Liver (tissue), 3 donors: ENCODE measurements at regions not wholly inside any gene's neighbourhood (a gene's known extent, or its start where the extent isn't known, plus 50 kb on each side); places are given as distances from the start of the nearest gene placed in this dataset.

Experiments
- CTCF ChIP-seq: fragments of 150-350 bp; IDR thresholded peaks from 2 replicates; pipeline ENCODE4 v1.5.1; 2017; ENCODE audit warnings: improper control_type of control experiment, low read depth, low read length; ENCODE audit not compliant: missing input control
- GABPA ChIP-seq, 2 donors: IDR thresholded peaks in 1 of 2; conservative IDR thresholded peaks in 1 of 2; 2 replicates each; pipeline ENCODE4 v1.6.1; 2016; ENCODE audit warnings: antibody characterized with exemption in 2 of 2, mild to moderate bottlenecking in 1 of 2, moderate library complexity in 1 of 2
- NR2F2 ChIP-seq: IDR thresholded peaks from 2 replicates; pipeline ENCODE4 v1.6.1; 2016; ENCODE audit warnings: antibody characterized with exemption
- RAD21 ChIP-seq, 2 donors: IDR thresholded peaks; 2 replicates each; pipeline ENCODE4 v1.6.1; 2016; ENCODE audit warnings: antibody characterized with exemption in 2 of 2, mild to moderate bottlenecking in 2 of 2
- REST ChIP-seq: IDR thresholded peaks from 2 replicates; pipeline ENCODE4 v1.6.1; 2016; ENCODE audit warnings: antibody characterized with exemption, mild to moderate bottlenecking
- RXRA ChIP-seq, 2 donors: IDR thresholded peaks; 2 replicates each; pipeline ENCODE4 v1.6.1; 2017 to 2018; ENCODE audit warnings: antibody characterized with exemption in 2 of 2, mild to moderate bottlenecking in 1 of 2
- SP1 ChIP-seq: IDR thresholded peaks from 2 replicates; pipeline ENCODE4 v1.6.1; 2018; ENCODE audit warnings: antibody characterized with exemption, mild to moderate bottlenecking
- TAF1 ChIP-seq: conservative IDR thresholded peaks from 2 replicates; pipeline ENCODE4 v1.6.1; 2016; ENCODE audit warnings: antibody characterized with exemption, mild to moderate bottlenecking
- donor health status: healthy.
- donor health status: healthy.

- no peak for TF ChIP-seq CTCF
- TF ChIP-seq NR2F2, result no peak
- no peak for TF ChIP-seq REST
- TF ChIP-seq TAF1, result no peak
- TF ChIP-seq GABPA (IDR thresholded peaks at IDR 0.05 in 1 of 2, conservative IDR thresholded peaks at IDR 0.05 in 1 of 2), result no peak
- no peak for TF ChIP-seq SP1
- TF ChIP-seq RAD21 (IDR thresholded peaks at IDR 0.05), result no peak
- no peak for TF ChIP-seq RXRA (IDR thresholded peaks at IDR 0.05)
Observed at GRCh38 chr4:104020641-104021040, 300.9 kb upstream of the TACR3 start.
